Ishikawa (cell line): ENCODE measurements at regions not wholly inside any gene's neighbourhood (a gene's known extent, or its start where the extent isn't known, plus 50 kb on each side); places are given as distances from the start of the nearest gene placed in this dataset.

Experiments used
- CEBPB ChIP-seq: IDR thresholded peaks from 2 replicates; pipeline ENCODE4 v1.6.1; 2012
- CREB1 ChIP-seq: IDR thresholded peaks from 2 replicates; pipeline ENCODE4 v1.6.1; 2012; ENCODE audit warnings: low read depth
- EP300 ChIP-seq: IDR thresholded peaks from 2 replicates; pipeline ENCODE4 v1.6.1; 2012; ENCODE audit warnings: borderline replicate concordance
- MAX ChIP-seq: IDR thresholded peaks from 2 replicates; pipeline ENCODE4 v1.6.1; 2012
- NFIC ChIP-seq: IDR thresholded peaks from 2 replicates; pipeline ENCODE4 v1.6.1; 2012
- RAD21 ChIP-seq: IDR thresholded peaks from 2 replicates; pipeline ENCODE4 v1.6.1; 2012; ENCODE audit warnings: low read depth
- TAF1 ChIP-seq: IDR thresholded peaks from 2 replicates; pipeline ENCODE4 v1.6.1; 2012; ENCODE audit warnings: low read depth, mild to moderate bottlenecking
- TCF12 ChIP-seq: IDR thresholded peaks from 2 replicates; pipeline ENCODE4 v1.6.1; 2012; ENCODE audit warnings: low read depth
- TEAD4 ChIP-seq: IDR thresholded peaks from 2 replicates; pipeline ENCODE4 v1.6.1; 2012
- YY1 ChIP-seq: IDR thresholded peaks from 2 replicates; pipeline ENCODE4 v1.6.1; 2012; ENCODE audit warnings: low read depth
- TF ChIP-seq, protein P1 (sequence below): IDR thresholded peaks from 2 replicates; pipeline ENCODE4 v1.6.1; 2012; ENCODE audit warnings: low read depth, mild to moderate bottlenecking

DNA sequence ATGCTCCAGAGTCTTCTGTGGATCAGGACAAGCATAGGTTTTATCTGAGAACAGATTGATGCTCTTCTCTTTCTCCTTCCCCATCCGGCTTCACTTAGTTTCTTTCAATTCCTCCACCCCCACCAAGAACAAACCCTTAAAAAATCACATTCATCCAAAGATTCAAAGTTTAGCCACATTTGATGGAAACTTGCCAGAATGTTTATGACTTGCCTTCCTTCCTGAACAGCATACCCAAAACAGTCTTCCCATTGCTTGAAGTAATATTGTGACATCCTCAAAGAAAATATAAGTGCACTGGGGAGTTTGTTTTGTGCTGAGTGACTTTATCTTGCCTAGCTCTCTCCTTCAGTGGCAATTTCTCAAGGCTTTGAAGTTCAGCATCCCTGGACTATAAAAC is 83.0 kb downstream of the MAGEB17 start:
- TF ChIP-seq CEBPB (no peak), YY1 (no peak), CREB1 (no peak), MAX (no peak), EP300 (no peak), TCF12 (no peak), NFIC (no peak), TAF1 (no peak), TEAD4 (no peak), RAD21 (no peak)
- TF ChIP-seq, protein P1, sequence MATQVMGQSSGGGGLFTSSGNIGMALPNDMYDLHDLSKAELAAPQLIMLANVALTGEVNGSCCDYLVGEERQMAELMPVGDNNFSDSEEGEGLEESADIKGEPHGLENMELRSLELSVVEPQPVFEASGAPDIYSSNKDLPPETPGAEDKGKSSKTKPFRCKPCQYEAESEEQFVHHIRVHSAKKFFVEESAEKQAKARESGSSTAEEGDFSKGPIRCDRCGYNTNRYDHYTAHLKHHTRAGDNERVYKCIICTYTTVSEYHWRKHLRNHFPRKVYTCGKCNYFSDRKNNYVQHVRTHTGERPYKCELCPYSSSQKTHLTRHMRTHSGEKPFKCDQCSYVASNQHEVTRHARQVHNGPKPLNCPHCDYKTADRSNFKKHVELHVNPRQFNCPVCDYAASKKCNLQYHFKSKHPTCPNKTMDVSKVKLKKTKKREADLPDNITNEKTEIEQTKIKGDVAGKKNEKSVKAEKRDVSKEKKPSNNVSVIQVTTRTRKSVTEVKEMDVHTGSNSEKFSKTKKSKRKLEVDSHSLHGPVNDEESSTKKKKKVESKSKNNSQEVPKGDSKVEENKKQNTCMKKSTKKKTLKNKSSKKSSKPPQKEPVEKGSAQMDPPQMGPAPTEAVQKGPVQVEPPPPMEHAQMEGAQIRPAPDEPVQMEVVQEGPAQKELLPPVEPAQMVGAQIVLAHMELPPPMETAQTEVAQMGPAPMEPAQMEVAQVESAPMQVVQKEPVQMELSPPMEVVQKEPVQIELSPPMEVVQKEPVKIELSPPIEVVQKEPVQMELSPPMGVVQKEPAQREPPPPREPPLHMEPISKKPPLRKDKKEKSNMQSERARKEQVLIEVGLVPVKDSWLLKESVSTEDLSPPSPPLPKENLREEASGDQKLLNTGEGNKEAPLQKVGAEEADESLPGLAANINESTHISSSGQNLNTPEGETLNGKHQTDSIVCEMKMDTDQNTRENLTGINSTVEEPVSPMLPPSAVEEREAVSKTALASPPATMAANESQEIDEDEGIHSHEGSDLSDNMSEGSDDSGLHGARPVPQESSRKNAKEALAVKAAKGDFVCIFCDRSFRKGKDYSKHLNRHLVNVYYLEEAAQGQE: no peak
